ENCODE measurements at regions not wholly inside any gene's neighbourhood (a gene's known extent, or its start where the extent isn't known, plus 50 kb on each side); places are given as distances from the start of the nearest gene placed in this dataset.
"Not testable (repeated sequence)": the region's sequence is repeated elsewhere in the genome, so short reads cannot be mapped to it uniquely, and the experiment has no call there.

GRCh38 chr6:169362501-169363121, 109.0 kb upstream of the THBS2 start:
- Histone ChIP-seq H3K36me3 (ENCODE audit: control insufficient read depth in 2 of 2, extremely low read depth in 1 of 2, insufficient read depth in 2 of 2, low read length in 2 of 2) (no peaks in the 10 kb centered on the region), H3K27ac (ENCODE audit: control insufficient read depth, insufficient read depth, low read length) (no peak overlapping the region), H3K9me3 (ENCODE audit: control insufficient read depth, low read depth, low read length) (no peaks in the 10 kb centered on the region), H2AFZ (ENCODE audit: control insufficient read depth, low read length) (no peak overlapping the region), H4K20me1 (ENCODE audit: control insufficient read depth, extremely low read depth, insufficient read depth, low read length) (no peaks in the 10 kb centered on the region), H3K9ac (ENCODE audit: control insufficient read depth, extremely low read depth, insufficient read depth, low read length) (no peak overlapping the region), H3K4me1 (ENCODE audit: control insufficient read depth, extremely low read depth, insufficient read depth, low read length) (no peaks in the 10 kb centered on the region), H3K9me1 (ENCODE audit: control insufficient read depth, extremely low read depth, insufficient read depth, low read length) (no peaks in the 10 kb centered on the region), H3K79me2 (ENCODE audit: control insufficient read depth, insufficient read depth, low read length) (no peaks in the 10 kb centered on the region), H3K4me2 (ENCODE audit: control insufficient read depth, extremely low read depth, insufficient read depth, low read depth, low read length) (no peak overlapping the region), H3K4me3 (ENCODE audit: control insufficient read depth in 2 of 3, extremely low read depth in 1 of 3, insufficient read depth in 2 of 3, low read depth in 1 of 3, low read length in 3 of 3) (no peak overlapping the region), H3K27me3 (ENCODE audit: control insufficient read depth, extremely low read depth, insufficient read depth, low read length) (no peaks in the 10 kb centered on the region)
- dilution Hi-C loops (cut with MboI; ENCODE audit: extremely low pct_ligation_motif_present, low sequenced_read_pairs), result no loop called here
- FAIRE-seq, result no peak
- TF ChIP-seq CTCF (optimal IDR thresholded peaks at IDR 0.05 in 1 of 3, IDR thresholded peaks at IDR 0.05 in 1 of 3, conservative IDR thresholded peaks at IDR 0.05 in 1 of 3; ENCODE audit: extremely low read depth in 1 of 3, insufficient read depth in 2 of 3, low read length in 3 of 3) (no peak), EZH2 (IDR thresholded peaks at IDR 0.05; ENCODE audit: low read length) (no peak)
- no peak for DNase-seq (ENCODE audit: low read depth, low spot score)

GRCh38 chr6:169355001-169355400, 101.4 kb upstream of the THBS2 start:
- dilution Hi-C loops (cut with MboI; ENCODE audit: extremely low pct_ligation_motif_present, low sequenced_read_pairs), result not testable (repeated sequence)

GRCh38 chr6:169345146-169345545, 91.5 kb upstream of the THBS2 start:
- H3K9me3 ChIP-seq (ENCODE audit: control insufficient read depth, low read depth, low read length), result no peaks in the 10 kb centered on the region
- no peak overlapping the region for H3K4me3 ChIP-seq (ENCODE audit: control insufficient read depth in 2 of 3, extremely low read depth in 1 of 3, insufficient read depth in 2 of 3, low read depth in 1 of 3, low read length in 3 of 3)
- no peak overlapping the region for H3K27ac ChIP-seq (ENCODE audit: control insufficient read depth, insufficient read depth, low read length)
- H3K9me1 ChIP-seq (ENCODE audit: control insufficient read depth, extremely low read depth, insufficient read depth, low read length), result no peaks in the 10 kb centered on the region
- H3K36me3 ChIP-seq (ENCODE audit: control insufficient read depth in 2 of 2, extremely low read depth in 1 of 2, insufficient read depth in 2 of 2, low read length in 2 of 2), result no peaks in the 10 kb centered on the region
- no peaks in the 10 kb centered on the region for H3K79me2 ChIP-seq (ENCODE audit: control insufficient read depth, insufficient read depth, low read length)
- H3K4me2 ChIP-seq (ENCODE audit: control insufficient read depth, extremely low read depth, insufficient read depth, low read depth, low read length), result peak overlapping the region; percentile 79
- H3K27me3 ChIP-seq (ENCODE audit: control insufficient read depth, extremely low read depth, insufficient read depth, low read length), result no peaks in the 10 kb centered on the region
- FAIRE-seq (peak; percentile 39), DNase-seq (ENCODE audit: low read depth, low spot score) (no peak)
- dilution Hi-C loops (cut with MboI; ENCODE audit: extremely low pct_ligation_motif_present, low sequenced_read_pairs), result no loop called here
- H3K9ac ChIP-seq (ENCODE audit: control insufficient read depth, extremely low read depth, insufficient read depth, low read length), result no peak overlapping the region
- no peak for TF ChIP-seq EZH2 (IDR thresholded peaks at IDR 0.05; ENCODE audit: low read length)
- TF ChIP-seq CTCF (optimal IDR thresholded peaks at IDR 0.05 in 1 of 3, IDR thresholded peaks at IDR 0.05 in 1 of 3, conservative IDR thresholded peaks at IDR 0.05 in 1 of 3; ENCODE audit: extremely low read depth in 1 of 3, insufficient read depth in 2 of 3, low read length in 3 of 3), result no peak
- H4K20me1 ChIP-seq (ENCODE audit: control insufficient read depth, extremely low read depth, insufficient read depth, low read length), result no peaks in the 10 kb centered on the region
- H2AFZ ChIP-seq (ENCODE audit: control insufficient read depth, low read length), result no peak overlapping the region
- peaks cover 55% of the 10 kb centered on the region for H3K4me1 ChIP-seq (ENCODE audit: control insufficient read depth, extremely low read depth, insufficient read depth, low read length)

More at GRCh38 chr6:169355001-169355400, 101.4 kb upstream of the THBS2 start:
- H2AFZ ChIP-seq (ENCODE audit: control insufficient read depth, low read length); H3K79me2 ChIP-seq (ENCODE audit: control insufficient read depth, insufficient read depth, low read length); H3K4me2 ChIP-seq (ENCODE audit: control insufficient read depth, extremely low read depth, insufficient read depth, low read depth, low read length); H3K9ac ChIP-seq (ENCODE audit: control insufficient read depth, extremely low read depth, insufficient read depth, low read length); H3K36me3 ChIP-seq (ENCODE audit: control insufficient read depth in 2 of 2, extremely low read depth in 1 of 2, insufficient read depth in 2 of 2, low read length in 2 of 2); H3K9me1 ChIP-seq (ENCODE audit: control insufficient read depth, extremely low read depth, insufficient read depth, low read length); DNase-seq (ENCODE audit: low read depth, low spot score); H4K20me1 ChIP-seq (ENCODE audit: control insufficient read depth, extremely low read depth, insufficient read depth, low read length); H3K27ac ChIP-seq (ENCODE audit: control insufficient read depth, insufficient read depth, low read length); H3K4me1 ChIP-seq (ENCODE audit: control insufficient read depth, extremely low read depth, insufficient read depth, low read length); H3K4me3 ChIP-seq (ENCODE audit: control insufficient read depth in 2 of 3, extremely low read depth in 1 of 3, insufficient read depth in 2 of 3, low read depth in 1 of 3, low read length in 3 of 3); H3K9me3 ChIP-seq (ENCODE audit: control insufficient read depth, low read depth, low read length); H3K27me3 ChIP-seq (ENCODE audit: control insufficient read depth, extremely low read depth, insufficient read depth, low read length); FAIRE-seq: not testable (repeated sequence)

All from keratinocyte (primary cell).